Astrocyte (in vitro differentiated cells and primary cell): ENCODE measurements at regions not wholly inside any gene's neighbourhood (a gene's known extent, or its start where the extent isn't known, plus 50 kb on each side); places are given as distances from the start of the nearest gene placed in this dataset.

Source experiments
- DNase-seq: peaks from one replicate; pipeline ENCODE4 v3.0.0-alpha.2; 2010; ENCODE audit warnings: low read depth
- FAIRE-seq: peaks from 2 replicates; lab custom pipeline; 2011; peaks lifted over from hg19 to GRCh38; lab: Jason Lieb, UNC
- H2AFZ ChIP-seq: 2 replicates; pipeline ENCODE4 v1.6.0; 2012; ENCODE audit warnings: low read depth, low read length, inconsistent platforms
- H3K27ac ChIP-seq: 2 replicates; pipeline ENCODE4 v1.5.1; 2011; ENCODE audit warnings: low read depth, low read length, inconsistent platforms
- H3K27me3 ChIP-seq: 2 replicates; pipeline ENCODE4 v1.6.0; 2011; ENCODE audit warnings: low read length, inconsistent platforms; ENCODE audit not compliant: insufficient read depth
- H3K36me3 ChIP-seq: 2 replicates; pipeline ENCODE4 v1.5.1; 2011; ENCODE audit warnings: low read length, inconsistent platforms; ENCODE audit not compliant: insufficient read depth
- H3K4me1 ChIP-seq: 2 replicates; pipeline ENCODE4 v1.5.1; 2011; ENCODE audit warnings: low read length, inconsistent platforms; ENCODE audit not compliant: insufficient read depth
- H3K4me2 ChIP-seq: 2 replicates; pipeline ENCODE4 v1.6.0; 2012; ENCODE audit warnings: low read length, inconsistent platforms
- H3K4me3 ChIP-seq: 2 replicates; pipeline ENCODE4 v1.5.1; 2011; ENCODE audit warnings: low read depth, mild to moderate bottlenecking, low read length, inconsistent platforms; ENCODE audit not compliant: insufficient read depth
- H3K79me2 ChIP-seq: 2 replicates; pipeline ENCODE4 v1.6.0; 2012; ENCODE audit warnings: mild to moderate bottlenecking, low read length, inconsistent platforms; ENCODE audit not compliant: insufficient read depth
- H3K9ac ChIP-seq: 2 replicates; pipeline ENCODE4 v1.6.0; 2012; ENCODE audit warnings: mild to moderate bottlenecking, low read length, inconsistent platforms
- H3K9me3 ChIP-seq: 2 replicates; pipeline ENCODE4 v1.5.1; 2012; ENCODE audit warnings: low read depth, mild to moderate bottlenecking, low read length, inconsistent platforms; ENCODE audit not compliant: insufficient read depth
- H4K20me1 ChIP-seq: 2 replicates; pipeline ENCODE4 v1.6.0; 2012; ENCODE audit warnings: low read length, inconsistent platforms; ENCODE audit not compliant: insufficient read depth
- H3K27ac Mint-ChIP-seq: one replicate; pipeline ENCODE4 v1.8.0; 2021; ENCODE audit warnings: mild to moderate bottlenecking, mixed read lengths; ENCODE audit not compliant: unreplicated experiment
- H3K27me3 Mint-ChIP-seq: one replicate; pipeline ENCODE4 v1.8.0; 2021; ENCODE audit warnings: low read depth, mixed read lengths; ENCODE audit not compliant: unreplicated experiment
- H3K36me3 Mint-ChIP-seq: one replicate; pipeline ENCODE4 v1.8.0; 2021; ENCODE audit warnings: low read depth, mixed read lengths; ENCODE audit not compliant: unreplicated experiment
- H3K4me1 Mint-ChIP-seq: one replicate; pipeline ENCODE4 v1.8.0; 2021; ENCODE audit warnings: low read depth, mixed read lengths; ENCODE audit not compliant: unreplicated experiment
- H3K4me3 Mint-ChIP-seq: one replicate; pipeline ENCODE4 v1.8.0; 2021; ENCODE audit warnings: mild to moderate bottlenecking, moderate library complexity, mixed read lengths; ENCODE audit not compliant: unreplicated experiment
- H3K9me3 Mint-ChIP-seq: one replicate; pipeline ENCODE4 v1.8.0; 2021; ENCODE audit warnings: mild to moderate bottlenecking, mixed read lengths; ENCODE audit not compliant: unreplicated experiment
- CTCF ChIP-seq: IDR thresholded peaks from 2 replicates; pipeline ENCODE4 v1.5.1; 2011; ENCODE audit warnings: low read depth, mild to moderate bottlenecking, inconsistent platforms, low read length, moderate library complexity; ENCODE audit not compliant: insufficient read depth
- EZH2 ChIP-seq: IDR thresholded peaks from 2 replicates; pipeline ENCODE4 v1.6.1; 2012; ENCODE audit warnings: mild to moderate bottlenecking, low read length, inconsistent platforms; ENCODE audit not compliant: insufficient read depth

- no peak overlapping the region for H3K27ac ChIP-seq
- H3K9me3 ChIP-seq, result no peaks in the 10 kb centered on the region
- no peak overlapping the region for H3K4me2 ChIP-seq
- FAIRE-seq (no peak), DNase-seq (no peak)
- no peaks in the 10 kb centered on the region for H3K9me3 Mint-ChIP-seq
- H3K4me3 Mint-ChIP-seq, result no peak overlapping the region
- no peaks in the 10 kb centered on the region for H3K36me3 ChIP-seq
- H3K27ac Mint-ChIP-seq, result no peak overlapping the region
- H2AFZ ChIP-seq, result no peak overlapping the region
- no peak overlapping the region for H3K9ac ChIP-seq
- no peak for TF ChIP-seq CTCF
- no peak for TF ChIP-seq EZH2
- H3K27me3 ChIP-seq, result peaks cover 50% of the 10 kb centered on the region
- H3K4me1 ChIP-seq, result no peaks in the 10 kb centered on the region
- H3K4me1 Mint-ChIP-seq, result no peaks in the 10 kb centered on the region
- no peak overlapping the region for H3K4me3 ChIP-seq
- H3K79me2 ChIP-seq, result no peaks in the 10 kb centered on the region
- H3K27me3 Mint-ChIP-seq, result peaks cover 63% of the 10 kb centered on the region
- H4K20me1 ChIP-seq, result no peaks in the 10 kb centered on the region
- no peaks in the 10 kb centered on the region for H3K36me3 Mint-ChIP-seq
Measured at GRCh38 chrX:120001787-120002186, 58.2 kb upstream of the NKAP start.

- H3K4me1 ChIP-seq, result no peaks in the 10 kb centered on the region
- H3K9ac ChIP-seq, result no peak overlapping the region
- FAIRE-seq (no peak), DNase-seq (no peak)
- no peak overlapping the region for H3K27ac ChIP-seq
- no peak overlapping the region for H2AFZ ChIP-seq
- Mint-ChIP-seq H3K9me3 (no peaks in the 10 kb centered on the region), H3K4me3 (no peak overlapping the region), H3K4me1 (no peaks in the 10 kb centered on the region), H3K36me3 (no peaks in the 10 kb centered on the region), H3K27me3 (peaks cover 69% of the 10 kb centered on the region), H3K27ac (no peak overlapping the region)
- no peaks in the 10 kb centered on the region for H4K20me1 ChIP-seq
- H3K9me3 ChIP-seq, result no peaks in the 10 kb centered on the region
- TF ChIP-seq EZH2 (peak; percentile 56), CTCF (no peak)
- no peaks in the 10 kb centered on the region for H3K36me3 ChIP-seq
- H3K27me3 ChIP-seq, result peaks cover 61% of the 10 kb centered on the region
- no peaks in the 10 kb centered on the region for H3K79me2 ChIP-seq
- no peak overlapping the region for H3K4me2 ChIP-seq
- H3K4me3 ChIP-seq, result no peak overlapping the region
Measured at GRCh38 chrX:120000490-120001246, 57.1 kb upstream of the NKAP start.

GRCh38 chrX:119999087-119999634 is 55.6 kb upstream of the NKAP start:
- H3K27ac ChIP-seq, result no peak overlapping the region
- no peak overlapping the region for H3K4me3 ChIP-seq
- H3K4me2 ChIP-seq, result no peak overlapping the region
- no peak overlapping the region for H3K4me3 Mint-ChIP-seq
- no peaks in the 10 kb centered on the region for H3K79me2 ChIP-seq
- H3K36me3 Mint-ChIP-seq, result no peaks in the 10 kb centered on the region
- H3K36me3 ChIP-seq, result no peaks in the 10 kb centered on the region
- no peaks in the 10 kb centered on the region for H4K20me1 ChIP-seq
- H3K27me3 ChIP-seq, result peaks cover 65% of the 10 kb centered on the region
- H3K27me3 Mint-ChIP-seq, result peaks cover 76% of the 10 kb centered on the region
- no peak overlapping the region for H2AFZ ChIP-seq
- DNase-seq, result no peak
- H3K9me3 Mint-ChIP-seq, result no peaks in the 10 kb centered on the region
- no peak overlapping the region for H3K9ac ChIP-seq
- peak; percentile 20 for FAIRE-seq
- H3K9me3 ChIP-seq, result no peaks in the 10 kb centered on the region
- H3K4me1 Mint-ChIP-seq, result no peaks in the 10 kb centered on the region
- no peaks in the 10 kb centered on the region for H3K4me1 ChIP-seq
- no peak overlapping the region for H3K27ac Mint-ChIP-seq
- TF ChIP-seq EZH2, result peak; percentile 31
- TF ChIP-seq CTCF, result no peak
